ENCODE measurements at regions not wholly inside any gene's neighbourhood (a gene's known extent, or its start where the extent isn't known, plus 50 kb on each side); places are given as distances from the start of the nearest gene placed in this dataset.

GRCh38 chr2:57855212-57855611 is 191.4 kb upstream of the VRK2 start:
- no peak overlapping the region for H3K27ac ChIP-seq
- TF ChIP-seq CTCF (IDR thresholded peaks at IDR 0.05): no peak
- no peaks in the 10 kb centered on the region for H3K4me1 ChIP-seq
- DNase-seq (ENCODE audit: low spot score in 2 of 2): no peak
- H3K36me3 ChIP-seq: no peaks in the 10 kb centered on the region
- H3K9me3 ChIP-seq: no peaks in the 10 kb centered on the region
- H3K27me3 ChIP-seq: no peaks in the 10 kb centered on the region
- intact Hi-C loops (cut with DNase I): no loop called here
- no peak overlapping the region for H3K4me3 ChIP-seq

GRCh38 chr2:57859755-57860154 is 186.9 kb upstream of the VRK2 start:
- Histone ChIP-seq H3K9me3 (no peaks in the 10 kb centered on the region), H3K4me1 (no peaks in the 10 kb centered on the region), H3K36me3 (no peaks in the 10 kb centered on the region), H3K27ac (no peak overlapping the region), H3K27me3 (no peaks in the 10 kb centered on the region), H3K4me3 (no peak overlapping the region)
- intact Hi-C loops (cut with DNase I): no loop called here
- DNase-seq (ENCODE audit: low spot score in 2 of 2): no peak
- no peak for TF ChIP-seq CTCF (IDR thresholded peaks at IDR 0.05)

DNA sequence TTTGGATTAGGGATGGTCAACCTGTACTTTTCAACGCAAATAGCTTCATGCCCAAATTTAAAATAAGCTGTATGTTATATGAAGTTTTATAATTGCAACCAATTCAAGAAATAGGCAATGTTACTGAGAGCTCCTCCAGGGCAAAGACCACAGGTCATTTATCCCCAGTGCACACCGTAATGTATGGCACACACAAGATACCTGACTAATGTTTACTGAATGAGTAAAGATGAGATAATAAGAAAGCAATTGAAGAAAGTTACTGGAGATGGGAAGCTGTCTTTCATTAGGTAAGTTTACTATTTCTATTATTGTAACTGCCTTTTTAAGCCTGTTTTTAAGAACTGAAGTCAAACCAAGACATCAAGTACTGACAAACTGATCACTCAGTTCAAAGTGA is 184.5 kb upstream of the VRK2 start:
- no peaks in the 10 kb centered on the region for H3K27me3 ChIP-seq
- DNase-seq (ENCODE audit: low spot score in 2 of 2): no peak
- TF ChIP-seq CTCF (IDR thresholded peaks at IDR 0.05): no peak
- no peaks in the 10 kb centered on the region for H3K4me1 ChIP-seq
- intact Hi-C loops (cut with DNase I): no loop called here
- H3K4me3 ChIP-seq: no peak overlapping the region
- no peaks in the 10 kb centered on the region for H3K9me3 ChIP-seq
- no peaks in the 10 kb centered on the region for H3K36me3 ChIP-seq
- no peak overlapping the region for H3K27ac ChIP-seq

GRCh38 chr2:57862727-57863126 is 183.9 kb upstream of the VRK2 start:
- DNase-seq (ENCODE audit: low spot score in 2 of 2): no peak
- no peaks in the 10 kb centered on the region for H3K27me3 ChIP-seq
- H3K27ac ChIP-seq: no peak overlapping the region
- TF ChIP-seq CTCF (IDR thresholded peaks at IDR 0.05): no peak
- H3K4me3 ChIP-seq: no peak overlapping the region
- intact Hi-C loops (cut with DNase I): no loop called here
- H3K9me3 ChIP-seq: no peaks in the 10 kb centered on the region
- H3K4me1 ChIP-seq: no peaks in the 10 kb centered on the region
- no peaks in the 10 kb centered on the region for H3K36me3 ChIP-seq

DNA sequence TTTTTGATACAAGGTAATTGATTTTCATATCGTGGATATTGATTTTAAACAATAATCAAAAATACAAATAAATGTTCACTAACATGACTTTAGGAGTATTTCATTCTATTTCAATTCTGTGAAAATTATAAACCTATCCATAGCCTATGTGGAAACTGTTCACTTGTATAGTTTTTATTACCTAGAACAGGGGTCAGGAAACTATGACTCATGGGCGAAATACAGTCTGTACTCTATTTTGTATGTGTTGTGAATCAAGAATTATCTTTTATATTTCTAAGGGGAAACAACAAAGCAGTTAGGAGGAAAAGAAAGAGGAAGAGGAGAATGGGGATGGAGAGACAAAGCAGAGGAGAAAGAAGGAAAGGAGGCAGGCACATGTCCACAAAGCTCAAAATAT is 181.7 kb upstream of the VRK2 start:
- DNase-seq (ENCODE audit: low spot score in 2 of 2): no peak
- Histone ChIP-seq H3K4me3 (no peak overlapping the region), H3K9me3 (no peaks in the 10 kb centered on the region), H3K4me1 (no peaks in the 10 kb centered on the region), H3K27me3 (no peaks in the 10 kb centered on the region), H3K36me3 (no peaks in the 10 kb centered on the region), H3K27ac (no peak overlapping the region)
- no peak for TF ChIP-seq CTCF (IDR thresholded peaks at IDR 0.05)
- intact Hi-C loops (cut with DNase I): no loop called here

- no peak for DNase-seq (ENCODE audit: low spot score in 2 of 2)
- no peak for TF ChIP-seq CTCF (IDR thresholded peaks at IDR 0.05)
- Histone ChIP-seq H3K27me3 (no peaks in the 10 kb centered on the region), H3K9me3 (no peaks in the 10 kb centered on the region), H3K4me1 (no peaks in the 10 kb centered on the region), H3K36me3 (no peaks in the 10 kb centered on the region), H3K27ac (no peak overlapping the region), H3K4me3 (no peak overlapping the region)
- intact Hi-C loops (cut with DNase I): no loop called here
These were observed 178.9 kb upstream of the VRK2 start for GRCh38 chr2:57867730-57868129.
